ENCODE measurements at regions not wholly inside any gene's neighbourhood (a gene's known extent, or its start where the extent isn't known, plus 50 kb on each side); places are given as distances from the start of the nearest gene placed in this dataset.

DNA sequence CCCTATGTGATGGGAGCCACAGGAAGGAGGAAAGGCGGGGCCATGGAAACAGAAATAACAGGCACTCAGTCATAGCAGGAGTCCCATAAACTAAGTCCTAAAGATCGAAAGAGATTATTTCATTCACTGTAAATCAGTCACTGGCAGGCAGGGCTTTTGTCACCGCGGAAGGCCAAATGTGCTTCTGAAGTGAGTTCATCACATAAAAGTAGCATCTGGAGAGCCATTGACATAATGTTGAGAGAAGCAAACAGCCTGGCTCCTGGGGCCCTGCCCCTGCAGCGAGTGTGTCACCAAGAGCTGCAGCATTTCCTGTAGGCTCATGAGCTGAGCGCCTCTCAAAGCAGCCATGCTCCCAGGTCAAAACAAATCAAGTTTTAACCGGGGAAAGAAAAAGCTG is 476.2 kb downstream of the HAPSTR1 start:
- TF ChIP-seq, protein P1, sequence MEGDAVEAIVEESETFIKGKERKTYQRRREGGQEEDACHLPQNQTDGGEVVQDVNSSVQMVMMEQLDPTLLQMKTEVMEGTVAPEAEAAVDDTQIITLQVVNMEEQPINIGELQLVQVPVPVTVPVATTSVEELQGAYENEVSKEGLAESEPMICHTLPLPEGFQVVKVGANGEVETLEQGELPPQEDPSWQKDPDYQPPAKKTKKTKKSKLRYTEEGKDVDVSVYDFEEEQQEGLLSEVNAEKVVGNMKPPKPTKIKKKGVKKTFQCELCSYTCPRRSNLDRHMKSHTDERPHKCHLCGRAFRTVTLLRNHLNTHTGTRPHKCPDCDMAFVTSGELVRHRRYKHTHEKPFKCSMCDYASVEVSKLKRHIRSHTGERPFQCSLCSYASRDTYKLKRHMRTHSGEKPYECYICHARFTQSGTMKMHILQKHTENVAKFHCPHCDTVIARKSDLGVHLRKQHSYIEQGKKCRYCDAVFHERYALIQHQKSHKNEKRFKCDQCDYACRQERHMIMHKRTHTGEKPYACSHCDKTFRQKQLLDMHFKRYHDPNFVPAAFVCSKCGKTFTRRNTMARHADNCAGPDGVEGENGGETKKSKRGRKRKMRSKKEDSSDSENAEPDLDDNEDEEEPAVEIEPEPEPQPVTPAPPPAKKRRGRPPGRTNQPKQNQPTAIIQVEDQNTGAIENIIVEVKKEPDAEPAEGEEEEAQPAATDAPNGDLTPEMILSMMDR (conservative IDR thresholded peaks at IDR 0.05 in 1 of 2, IDR thresholded peaks at IDR 0.05 in 1 of 2; ENCODE audit: extremely low read depth in 1 of 2, insufficient read depth in 1 of 2, low read depth in 1 of 2, low read length in 2 of 2), result no peak
- TF ChIP-seq EZH2 (IDR thresholded peaks at IDR 0.05; ENCODE audit: borderline replicate concordance, low read length), result no peak
